ENCODE measurements at regions not wholly inside any gene's neighbourhood (a gene's known extent, or its start where the extent isn't known, plus 50 kb on each side); places are given as distances from the start of the nearest gene placed in this dataset.

GRCh38 chr10:61354401-61354975 is 98.7 kb downstream of the TMEM26 start:
- Mint-ChIP-seq H3K27me3 (ENCODE audit: low read depth) (no peaks in the 10 kb centered on the region), H3K4me1 (no peaks in the 10 kb centered on the region), H3K36me3 (0 out of 2 replicates have a peak, but pooled peaks cover 2% of the 10 kb centered on the region), H3K27ac (no peak overlapping the region), H3K9me3 (peaks cover 5% of the 10 kb centered on the region), H3K4me3 (no peak overlapping the region)
- TF ChIP-seq ZNF138 (CRISPR knock-in tag; conservative IDR thresholded peaks at IDR 0.05) (no peak), ZNF232 (CRISPR knock-in tag; IDR thresholded peaks at IDR 0.05) (no peak), IRF2 (CRISPR knock-in tag; IDR thresholded peaks at IDR 0.05; ENCODE audit: borderline replicate concordance, low read depth) (no peak), HMGA2 (CRISPR knock-in tag; IDR thresholded peaks at IDR 0.05) (no peak), ZNF423 (CRISPR knock-in tag; IDR thresholded peaks at IDR 0.05) (no peak), ATF6 (CRISPR knock-in tag; IDR thresholded peaks at IDR 0.05) (no peak), OVOL2 (CRISPR knock-in tag; IDR thresholded peaks at IDR 0.05; ENCODE audit: borderline replicate concordance) (no peak), AFF4 (CRISPR knock-in tag; IDR thresholded peaks at IDR 0.05; ENCODE audit: borderline replicate concordance) (no peak)
- DNase-seq (ENCODE audit: low spot score) (no peak), ATAC-seq (no peak)
- POLR2A ChIA-PET: no interaction called here
- CTCF ChIA-PET: no interaction called here

- DNase-seq (ENCODE audit: low spot score): no peak
- Mint-ChIP-seq H3K4me3 (no peak overlapping the region), H3K36me3 (no peaks in the 10 kb centered on the region), H3K4me1 (no peaks in the 10 kb centered on the region), H3K27me3 (ENCODE audit: low read depth) (no peaks in the 10 kb centered on the region), H3K9me3 (peaks cover 5% of the 10 kb centered on the region), H3K27ac (no peak overlapping the region)
- CTCF ChIA-PET: no interaction called here
- ATAC-seq: no peak
- POLR2A ChIA-PET: no interaction called here
- TF ChIP-seq MXD4 (CRISPR knock-in tag; IDR thresholded peaks at IDR 0.05; ENCODE audit: borderline replicate concordance) (no peak), KAT7 (CRISPR knock-in tag; IDR thresholded peaks at IDR 0.05; ENCODE audit: borderline replicate concordance) (no peak), ZNF317 (CRISPR knock-in tag; IDR thresholded peaks at IDR 0.05; ENCODE audit: borderline replicate concordance, low read depth) (no peak), FOXJ3 (CRISPR knock-in tag; IDR thresholded peaks at IDR 0.05; ENCODE audit: borderline replicate concordance) (no peak), NR3C1 (CRISPR knock-in tag; conservative IDR thresholded peaks at IDR 0.05; ENCODE audit: low read depth) (no peak), STAT6 (CRISPR knock-in tag; conservative IDR thresholded peaks at IDR 0.05; ENCODE audit: low read depth) (no peak), ZBTB43 (CRISPR knock-in tag; IDR thresholded peaks at IDR 0.05) (no peak), RELA (CRISPR knock-in tag; IDR thresholded peaks at IDR 0.05; ENCODE audit: borderline replicate concordance) (no peak), MAX (CRISPR knock-in tag; IDR thresholded peaks at IDR 0.05) (no peak), ZNF671 (CRISPR knock-in tag; IDR thresholded peaks at IDR 0.05) (no peak), TEAD4 (CRISPR knock-in tag; IDR thresholded peaks at IDR 0.05) (no peak), ZNF425 (CRISPR knock-in tag; conservative IDR thresholded peaks at IDR 0.05) (no peak)
Observed at GRCh38 chr10:61350794-61351193, 102.4 kb downstream of the TMEM26 start.
